ENCODE measurements at regions not wholly inside any gene's neighbourhood (a gene's known extent, or its start where the extent isn't known, plus 50 kb on each side); places are given as distances from the start of the nearest gene placed in this dataset.

DNA sequence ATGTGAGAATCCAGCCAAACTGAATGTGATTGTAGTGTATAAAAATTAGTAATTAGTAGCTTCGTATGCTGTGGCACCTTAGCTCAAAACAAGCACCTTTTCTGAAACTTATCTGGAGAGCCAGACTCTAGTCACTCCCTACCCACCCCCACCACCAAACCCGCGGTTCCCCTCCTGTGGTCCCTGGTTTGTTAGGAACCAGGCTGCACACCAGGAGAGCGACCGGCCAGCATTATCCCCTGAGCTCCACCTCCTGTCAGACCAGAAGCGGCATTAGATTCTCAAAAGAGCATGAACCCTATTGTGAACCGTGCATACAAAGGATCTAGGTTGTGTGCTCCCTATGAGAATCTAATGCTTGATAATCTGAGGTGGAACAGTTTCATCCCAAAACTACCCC is 498.6 kb downstream of the CHSY3 start:
- H2BK120ac ChIP-seq (replicated peaks; ENCODE audit: low read depth, low read length): no peak overlapping the region
- POLR2A ChIA-PET (ENCODE audit: partially characterized antibody): no interaction called here
- H3K18ac ChIP-seq (ENCODE audit: extremely low read depth, low read length): no peak overlapping the region
- H4K5ac ChIP-seq (ENCODE audit: insufficient read length, low read depth, low read length): no peak overlapping the region
- peak overlapping the region in 1 of 2 experiments; percentile 21; a peak in 3 of 4 replicates for H3K4me2 ChIP-seq (ENCODE audit: insufficient read depth in 1 of 2, low read depth in 2 of 2, low read length in 2 of 2)
- H3K27me3 ChIP-seq (replicated peaks in 1 of 4; ENCODE audit: control insufficient read depth in 3 of 4, extremely low read depth in 1 of 4, insufficient read depth in 3 of 4, low read length in 3 of 4): no peaks in the 10 kb centered on the region
- no peak overlapping the region for H3K4me3 ChIP-seq (ENCODE audit: extremely low read depth in 1 of 4, insufficient read depth in 2 of 4, low read depth in 3 of 4, low read length in 4 of 4)
- no peak overlapping the region for H3K56ac ChIP-seq (replicated peaks; ENCODE audit: insufficient read length, low read depth, low read length)
- no peak overlapping the region for H2BK5ac ChIP-seq (ENCODE audit: low read depth, low read length)
- no peak overlapping the region for H4K8ac ChIP-seq (ENCODE audit: extremely low read depth, insufficient read depth, low read length)
- H4K91ac ChIP-seq (replicated peaks; ENCODE audit: insufficient read length, low read length): no peak overlapping the region
- no peaks in the 10 kb centered on the region for H3K9me3 ChIP-seq (ENCODE audit: insufficient read depth in 2 of 2, low read depth in 1 of 2, low read length in 1 of 2)
- H2AK5ac ChIP-seq (ENCODE audit: low read depth, low read length): no peak overlapping the region
- CTCF ChIA-PET (ENCODE audit: partially characterized antibody): no interaction called here
- no peak overlapping the region for H2BK12ac ChIP-seq (ENCODE audit: low read depth, low read length)
- no peaks in the 10 kb centered on the region for H3K23me2 ChIP-seq (ENCODE audit: low read depth, low read length)
- TF ChIP-seq RAD21 (IDR thresholded peaks at IDR 0.05 in 1 of 2, conservative IDR thresholded peaks at IDR 0.05 in 1 of 2; ENCODE audit: low read depth in 2 of 2, low read length in 2 of 2) (peak in 1 of 2 experiments; percentile 23; a peak in 1 of 4 replicates), CHD2 (IDR thresholded peaks at IDR 0.05; ENCODE audit: low read length) (no peak)
- no peaks in the 10 kb centered on the region for H3K79me1 ChIP-seq (ENCODE audit: low read depth, low read length)
- H3K27ac ChIP-seq (ENCODE audit: low read depth, low read length): no peak overlapping the region
- H2BK20ac ChIP-seq (ENCODE audit: low read length): no peak overlapping the region
- no peak overlapping the region for H3K23ac ChIP-seq (ENCODE audit: insufficient read length)
- peak in 1 of 2 experiments; percentile 5 for DNase-seq (ENCODE audit: low read depth in 1 of 2, low spot score in 2 of 2)
- H3K36me3 ChIP-seq (ENCODE audit: control insufficient read depth in 2 of 4, insufficient read depth in 4 of 4, low read length in 3 of 4): no peaks in the 10 kb centered on the region
- H4K20me1 ChIP-seq (replicated peaks in 1 of 2; ENCODE audit: control insufficient read depth in 1 of 2, insufficient read depth in 2 of 2, low read length in 2 of 2): no peaks in the 10 kb centered on the region
- no peak overlapping the region for H3K14ac ChIP-seq (ENCODE audit: insufficient read length)
- H3K9ac ChIP-seq (replicated peaks in 1 of 4; ENCODE audit: extremely low read depth in 1 of 4, low read depth in 3 of 4, low read length in 3 of 4): no peak overlapping the region
- H2BK15ac ChIP-seq (ENCODE audit: low read length): no peak overlapping the region
- no peak overlapping the region for H2AFZ ChIP-seq (ENCODE audit: low read length)
- peaks cover 0 to 4% (median 1%) of the 10 kb centered on the region in 4 experiments; a peak in 3 of 7 replicates for H3K4me1 ChIP-seq (replicated peaks in 1 of 4; ENCODE audit: control insufficient read depth in 3 of 4, insufficient read depth in 4 of 4, low read length in 3 of 4)
- H3K79me2 ChIP-seq (ENCODE audit: control insufficient read depth in 1 of 2, insufficient read depth in 2 of 2, low read length in 2 of 2): no peaks in the 10 kb centered on the region
- WGBS, 2 experiments (ENCODE audit: extremely low coverage in 1 of 2, insufficient coverage in 1 of 2, insufficient read length in 1 of 2, insufficient replicate concordance in 2 of 2, low coverage in 1 of 2, low lambda C conversion rate in 2 of 2, missing lambda C conversion rate in 1 of 2): 55% methylated on average over 7 of the region's 7 CpGs; no CpG with 5 or more reads in 1 of the 2 experiments
- FAIRE-seq: no peak
- no peak overlapping the region for H3K4ac ChIP-seq (replicated peaks; ENCODE audit: insufficient read length, low read depth, low read length)

Data from H1 (cell line).